HG03196 (cell line): ENCODE measurements at regions not wholly inside any gene's neighbourhood (a gene's known extent, or its start where the extent isn't known, plus 50 kb on each side); places are given as distances from the start of the nearest gene placed in this dataset.

Experiments used
- ATAC-seq: cut with Tn5 transposase; IDR thresholded peaks from one replicate; pipeline ENCODE4 v1.9.1; 2021; ENCODE audit not compliant: unreplicated experiment

DNA sequence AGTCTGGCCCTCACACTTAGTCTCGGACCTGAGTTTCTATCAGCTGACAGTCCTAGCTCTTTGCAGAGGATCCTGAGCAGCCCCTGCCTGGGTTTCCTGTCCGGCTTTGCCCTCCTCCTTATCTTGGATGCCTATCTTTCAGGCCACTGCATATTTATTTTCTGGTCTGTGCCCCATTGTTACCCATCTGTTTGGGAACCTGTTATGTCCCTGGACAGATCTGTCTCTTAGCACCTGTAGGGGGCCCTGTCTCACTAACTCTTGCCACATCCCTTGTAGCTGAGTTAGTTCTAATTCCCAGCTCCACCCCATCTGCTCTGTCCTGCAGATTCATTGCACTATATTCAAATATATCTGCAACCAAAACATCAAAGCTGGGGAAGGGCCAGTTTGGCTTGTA lies 514.9 kb upstream of the LCORL start:
- ATAC-seq: no peak

DNA sequence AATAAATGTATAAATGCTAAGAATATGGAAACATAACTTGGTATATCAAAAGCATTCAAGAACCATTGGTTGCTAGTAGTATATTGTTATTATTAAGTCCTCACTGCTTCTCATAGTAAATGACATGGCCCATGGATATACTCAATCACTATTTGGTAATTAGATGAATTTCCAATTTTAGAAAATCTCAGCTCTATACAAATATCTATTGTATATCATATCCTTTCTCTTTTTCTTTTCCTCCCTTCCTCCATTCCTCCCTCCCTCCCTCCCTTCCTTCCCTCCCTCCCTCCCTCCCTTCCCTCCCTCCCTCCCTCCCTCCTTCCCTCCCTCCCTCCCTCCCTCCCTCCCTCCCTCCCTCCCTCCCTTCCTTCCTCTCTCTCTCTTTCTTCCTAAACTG lies 514.4 kb upstream of the LCORL start:
- no peak for ATAC-seq

DNA sequence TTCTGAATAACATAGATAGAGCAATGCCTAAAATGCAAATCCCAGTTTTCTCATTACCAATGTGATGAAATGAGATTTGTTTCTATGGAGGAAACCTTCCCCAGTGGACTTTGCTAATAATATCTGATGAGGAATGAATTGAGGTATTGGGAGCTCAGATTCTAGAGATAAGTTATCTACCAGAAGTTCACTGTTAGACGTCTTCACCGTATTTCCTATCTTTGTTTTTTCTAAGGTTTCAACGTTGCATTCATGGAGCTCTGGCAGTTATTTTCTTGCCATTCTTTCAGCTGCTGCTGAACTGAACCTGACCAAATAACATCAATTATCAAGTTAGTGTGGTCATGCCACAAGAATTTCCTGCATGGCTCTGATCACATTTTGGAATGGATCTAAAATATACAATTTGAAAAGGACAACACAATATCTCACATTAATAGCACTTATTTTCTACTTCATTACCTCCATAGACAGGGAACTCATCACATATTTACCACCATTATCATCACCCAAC lies 511.8 kb upstream of the LCORL start:
- no peak for ATAC-seq

DNA sequence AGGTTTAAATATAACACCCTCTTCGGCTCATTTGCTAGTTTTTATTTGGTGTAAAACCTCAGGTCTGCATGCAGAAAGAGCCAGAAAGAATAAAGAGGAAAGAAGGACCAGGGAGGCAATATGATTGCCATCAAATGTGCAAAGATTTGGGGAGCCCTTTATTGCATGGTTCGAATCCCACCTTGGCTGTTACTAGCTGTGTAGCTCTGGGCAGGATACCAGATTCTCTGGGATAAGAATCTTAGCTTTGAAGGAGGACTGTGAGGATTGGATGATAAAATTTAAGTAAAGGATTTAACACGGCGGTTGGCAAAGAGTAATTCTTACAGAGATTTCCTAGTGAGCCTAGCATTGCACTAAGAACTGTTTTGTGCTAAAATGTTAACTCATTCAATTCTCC lies 510.2 kb upstream of the LCORL start:
- ATAC-seq: no peak

DNA sequence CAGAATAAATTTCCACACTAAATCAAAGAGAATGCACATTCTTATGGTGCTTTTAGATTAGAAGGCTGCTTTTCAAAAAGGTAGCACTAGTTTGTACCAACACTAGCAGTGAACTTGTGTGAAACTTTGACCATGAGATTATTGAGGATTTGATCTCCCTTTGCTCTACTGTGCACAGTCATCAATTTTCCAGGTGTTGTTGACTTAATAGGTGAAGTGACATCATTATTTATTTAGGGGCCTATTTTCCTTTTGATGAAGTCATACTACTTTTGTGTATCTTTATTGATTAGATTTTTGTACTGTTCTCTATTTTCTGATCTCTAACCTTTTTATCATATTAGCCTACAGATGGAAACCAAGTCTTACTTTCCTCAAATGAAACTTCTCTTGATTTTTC lies 507.9 kb upstream of the LCORL start:
- ATAC-seq: no peak

DNA sequence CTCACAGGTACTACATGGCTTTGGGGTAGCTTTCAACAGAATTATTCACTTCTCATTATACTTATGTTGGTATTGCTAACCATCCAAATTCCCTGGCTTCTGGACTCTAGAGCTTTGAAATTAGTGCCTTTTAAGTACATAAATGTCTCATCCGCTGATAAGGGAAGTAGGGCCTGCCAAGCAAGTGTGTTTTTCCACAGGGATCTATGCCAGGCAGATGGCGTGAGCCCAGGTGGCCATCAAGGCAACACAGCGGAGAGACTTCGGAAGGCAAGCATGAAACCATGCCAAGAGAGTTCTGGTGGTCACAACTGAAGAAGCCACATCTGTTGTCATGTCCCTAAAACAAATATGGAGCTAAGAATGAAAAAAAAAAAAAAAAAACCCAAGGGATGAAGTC lies 503.1 kb upstream of the LCORL start:
- ATAC-seq: no peak

DNA sequence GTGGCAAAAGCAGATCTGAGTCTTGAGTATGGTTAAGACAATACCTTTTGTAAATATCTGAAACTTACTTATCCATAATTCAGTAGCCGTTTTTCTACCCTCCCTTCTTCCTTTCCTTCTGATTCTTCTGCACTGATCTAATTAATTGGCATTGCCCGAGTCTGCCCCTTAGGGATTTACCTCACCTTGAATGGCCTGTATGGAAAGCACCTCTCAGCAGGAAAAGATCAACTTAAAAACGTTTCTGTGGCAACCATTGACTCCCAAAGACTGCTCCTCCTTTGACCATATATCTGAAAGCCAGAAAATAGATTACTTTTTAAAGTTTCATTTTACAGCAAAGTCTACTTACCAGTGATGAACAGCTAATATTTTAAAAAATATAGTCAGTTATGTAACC lies 496.5 kb upstream of the LCORL start:
- ATAC-seq: no peak

- no peak for ATAC-seq
These were observed 492.3 kb upstream of the LCORL start for GRCh38 chr4:18513861-18514260.

DNA sequence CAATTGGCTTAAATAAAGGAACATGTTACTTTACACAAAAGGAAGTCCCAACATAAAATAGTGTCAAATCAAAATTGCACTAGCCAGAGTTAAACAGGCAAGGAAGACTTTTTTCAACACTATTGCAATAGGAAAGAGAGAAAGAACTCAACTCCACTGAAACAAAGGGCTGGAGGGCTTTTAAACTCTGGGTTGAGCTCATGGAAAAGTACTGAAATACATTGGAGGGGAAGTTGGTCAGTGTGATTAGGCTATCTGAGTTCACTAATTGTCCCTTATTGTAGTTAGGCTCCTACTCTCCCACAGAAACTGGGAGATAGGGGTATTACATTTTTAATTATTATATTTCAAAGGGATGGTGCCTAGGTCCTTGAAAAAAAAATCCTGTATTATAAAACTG lies 491.2 kb upstream of the LCORL start:
- no peak for ATAC-seq

DNA sequence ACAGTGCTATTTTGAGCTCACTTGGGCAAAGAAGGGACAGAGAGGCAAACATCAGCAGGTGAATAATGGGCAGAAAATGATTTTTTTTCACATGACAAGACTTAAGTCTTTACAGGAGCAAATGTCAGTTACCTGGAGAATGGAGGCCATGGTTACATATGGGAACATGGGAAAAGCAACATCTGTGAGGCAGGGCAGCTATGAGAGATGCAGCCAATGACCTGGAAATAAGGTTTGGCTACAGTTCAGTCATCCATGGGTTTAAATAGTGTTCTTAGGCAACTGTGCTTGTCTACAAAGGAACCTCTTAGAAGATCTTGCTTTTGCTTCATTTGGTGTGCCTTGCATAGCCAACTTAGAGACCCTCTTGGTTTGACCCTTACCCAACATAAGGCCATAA lies 490.2 kb upstream of the LCORL start:
- ATAC-seq: no peak

DNA sequence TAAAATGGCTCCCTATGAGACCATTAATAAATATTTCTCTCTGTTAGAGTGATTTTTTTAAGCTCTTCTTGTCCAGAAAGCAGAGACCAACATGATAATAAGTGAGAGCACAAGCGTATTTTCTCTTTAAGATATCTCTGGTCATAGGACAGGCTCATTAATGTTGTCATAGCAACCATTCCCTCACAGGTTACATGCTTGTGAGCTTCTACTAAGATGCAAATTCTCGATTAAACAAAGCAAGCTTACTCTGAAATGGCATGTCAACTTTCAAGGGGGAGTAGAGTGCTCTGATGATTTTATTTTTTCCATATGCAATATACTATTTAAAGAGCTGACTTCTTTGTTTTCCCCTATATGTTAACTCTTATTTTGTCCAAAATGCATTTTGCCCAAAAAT lies 487.2 kb upstream of the LCORL start:
- ATAC-seq: no peak

DNA sequence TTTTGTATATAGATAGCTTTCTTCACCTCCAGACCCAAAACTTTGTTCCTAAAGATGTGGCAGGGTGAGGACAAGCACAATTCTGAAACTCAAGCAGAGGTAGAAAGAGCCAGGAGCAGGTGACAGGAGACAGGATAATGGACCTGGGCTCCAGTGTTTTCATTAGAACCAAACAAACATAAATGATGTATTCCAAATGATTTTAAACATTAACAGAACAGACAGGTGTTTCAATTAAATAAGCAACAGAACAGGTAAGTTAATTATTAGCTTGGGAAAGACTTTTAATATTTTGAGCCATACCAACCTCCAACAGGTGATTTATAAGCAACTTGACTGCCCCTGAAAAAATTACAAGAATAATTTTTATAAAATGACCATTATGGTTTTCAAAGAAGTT lies 459.4 kb upstream of the LCORL start:
- no peak for ATAC-seq

GRCh38 chr4:18480342-18480741 lies 458.8 kb upstream of the LCORL start:
- ATAC-seq: no peak

DNA sequence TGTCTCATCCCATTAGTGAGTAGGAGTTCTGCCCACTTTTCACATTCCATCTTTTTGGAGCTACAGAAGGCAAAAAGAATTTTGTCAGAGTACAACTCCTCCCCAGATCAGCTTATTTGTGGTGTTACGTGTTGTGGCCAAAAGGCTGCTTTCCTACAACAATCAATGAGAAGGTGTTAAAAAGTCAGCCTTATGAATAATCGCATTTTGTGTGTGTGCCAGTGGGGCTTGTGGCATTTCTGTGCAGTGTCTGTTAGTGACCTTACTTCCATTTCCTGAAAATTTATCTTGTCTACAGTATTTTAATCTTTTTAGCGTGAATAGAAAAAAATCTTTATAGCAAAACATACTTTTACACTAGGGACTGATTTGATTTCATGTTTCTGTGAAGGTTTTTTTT lies 458.3 kb upstream of the LCORL start:
- ATAC-seq: no peak

GRCh38 chr4:18463987-18464559 lies 442.5 kb upstream of the LCORL start:
- ATAC-seq: no peak

DNA sequence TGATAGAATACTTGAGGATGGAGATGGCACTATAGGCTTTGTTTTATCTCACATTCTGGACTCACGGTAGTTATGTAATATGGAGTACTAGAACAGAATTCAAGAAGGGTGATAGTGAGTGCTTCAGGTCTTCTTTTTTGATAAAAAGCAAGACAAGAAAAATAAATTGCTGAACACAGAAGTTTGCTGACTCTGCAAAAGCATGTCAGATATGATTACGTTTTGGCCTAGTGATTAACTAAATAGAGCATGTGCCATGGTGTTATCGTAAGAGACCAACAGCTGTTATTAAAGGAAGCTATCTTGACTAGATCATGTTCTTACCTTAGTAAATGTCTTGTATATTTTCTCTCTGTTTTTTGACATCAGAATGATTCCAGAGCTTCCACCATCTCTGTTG lies 436.9 kb upstream of the LCORL start:
- no peak for ATAC-seq

GRCh38 chr4:18454349-18454748 lies 432.8 kb upstream of the LCORL start:
- ATAC-seq: no peak

GRCh38 chr4:18445110-18445509 lies 423.6 kb upstream of the LCORL start:
- ATAC-seq: no peak

GRCh38 chr4:18444206-18444605 lies 422.7 kb upstream of the LCORL start:
- no peak for ATAC-seq

DNA sequence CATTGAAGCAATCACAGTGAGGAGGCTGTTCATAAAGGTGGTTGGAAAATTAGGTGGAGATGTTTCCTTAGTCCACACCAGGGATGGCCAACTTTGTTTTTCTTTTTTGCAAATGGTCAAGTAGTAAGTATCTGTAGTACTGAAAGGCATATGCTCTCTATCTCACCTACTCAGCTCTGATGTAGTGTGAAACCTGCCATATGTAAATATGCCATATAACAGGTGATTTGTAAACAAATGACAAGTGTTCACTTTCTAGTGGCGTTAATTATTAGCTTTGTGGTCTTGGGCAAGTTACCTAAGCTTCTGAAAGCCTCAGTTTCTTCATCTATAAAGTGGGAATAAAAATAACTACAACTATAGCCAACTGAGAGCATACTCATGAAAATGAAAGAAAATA lies 421.4 kb upstream of the LCORL start:
- no peak for ATAC-seq

GRCh38 chr4:18441676-18442075 lies 420.1 kb upstream of the LCORL start:
- ATAC-seq: no peak

GRCh38 chr4:18441203-18441590 lies 419.6 kb upstream of the LCORL start:
- ATAC-seq: no peak

- no peak for ATAC-seq
These were observed 419.1 kb upstream of the LCORL start for GRCh38 chr4:18440527-18441202.
